ENCODE measurements at regions not wholly inside any gene's neighbourhood (a gene's known extent, or its start where the extent isn't known, plus 50 kb on each side); places are given as distances from the start of the nearest gene placed in this dataset.

GRCh38 chr4:29805245-29805644, 914.9 kb upstream of the PCDH7 start:
- no peak for DNase-seq (ENCODE audit: low read depth)
- TF ChIP-seq CTCF (conservative IDR thresholded peaks at IDR 0.05; ENCODE audit: low read length): no peak
- no peak overlapping the region for H3K4me3 ChIP-seq (ENCODE audit: low read length)

- no peak for DNase-seq (ENCODE audit: low read depth)
- no peak for TF ChIP-seq CTCF (conservative IDR thresholded peaks at IDR 0.05; ENCODE audit: low read length)
- no peak overlapping the region for H3K4me3 ChIP-seq (ENCODE audit: low read length)
Observed at GRCh38 chr4:29805916-29806480, 914.2 kb upstream of the PCDH7 start.

- no peak for DNase-seq (ENCODE audit: low read depth)
- H3K4me3 ChIP-seq (ENCODE audit: low read length): no peak overlapping the region
- TF ChIP-seq CTCF (conservative IDR thresholded peaks at IDR 0.05; ENCODE audit: low read length): no peak
Observed at GRCh38 chr4:29817961-29818360, 902.2 kb upstream of the PCDH7 start.

GRCh38 chr4:29829067-29829466, 891.1 kb upstream of the PCDH7 start:
- TF ChIP-seq CTCF (conservative IDR thresholded peaks at IDR 0.05; ENCODE audit: low read length): no peak
- no peak for DNase-seq (ENCODE audit: low read depth)

GRCh38 chr4:29852537-29852936, 867.6 kb upstream of the PCDH7 start:
- no peak for TF ChIP-seq CTCF (conservative IDR thresholded peaks at IDR 0.05; ENCODE audit: low read length)
- no peak for DNase-seq (ENCODE audit: low read depth)

More at GRCh38 chr4:29829067-29829466, 891.1 kb upstream of the PCDH7 start:
- H3K4me3 ChIP-seq (ENCODE audit: low read length): no peak overlapping the region

GRCh38 chr4:29853833-29854232, 866.3 kb upstream of the PCDH7 start:
- no peak overlapping the region for H3K4me3 ChIP-seq (ENCODE audit: low read length)
- no peak for TF ChIP-seq CTCF (conservative IDR thresholded peaks at IDR 0.05; ENCODE audit: low read length)
- DNase-seq (ENCODE audit: low read depth): no peak

More at GRCh38 chr4:29852537-29852936, 867.6 kb upstream of the PCDH7 start:
- no peak overlapping the region for H3K4me3 ChIP-seq (ENCODE audit: low read length)

- no peak for DNase-seq (ENCODE audit: low read depth)
- no peak for TF ChIP-seq CTCF (conservative IDR thresholded peaks at IDR 0.05; ENCODE audit: low read length)
- H3K4me3 ChIP-seq (ENCODE audit: low read length): no peak overlapping the region
Observed at GRCh38 chr4:29861307-29861706, 858.9 kb upstream of the PCDH7 start.

Measured in AG10803 (cell line).